Mesendoderm (in vitro differentiated cells): ENCODE measurements at regions not wholly inside any gene's neighbourhood (a gene's known extent, or its start where the extent isn't known, plus 50 kb on each side); places are given as distances from the start of the nearest gene placed in this dataset.

Source experiments
- DNase-seq: peaks from one replicate; pipeline ENCODE4 v3.0.0; 2013
- H2AK5ac ChIP-seq: 2 replicates; pipeline ENCODE4 v1.6.1; 2013; ENCODE audit warnings: low read length, inconsistent platforms
- H2BK120ac ChIP-seq: 2 replicates; pipeline ENCODE4 v1.6.1; 2013; ENCODE audit warnings: low read depth, mild to moderate bottlenecking, low read length, moderate library complexity, mixed read lengths
- H2BK15ac ChIP-seq: replicated peaks from 2 replicates; pipeline ENCODE4 v1.6.1; 2013; ENCODE audit warnings: low read depth, mild to moderate bottlenecking, moderate library complexity
- H2BK5ac ChIP-seq: 2 replicates; pipeline ENCODE4 v1.6.1; 2013; ENCODE audit warnings: low read length, inconsistent platforms
- H3K18ac ChIP-seq: 2 replicates; pipeline ENCODE4 v1.6.1; 2013; ENCODE audit warnings: mild to moderate bottlenecking, low read length, mixed read lengths
- H3K23ac ChIP-seq: one replicate; pipeline ENCODE4 v1.6.1; 2013; ENCODE audit warnings: low read length
- H3K27ac ChIP-seq: 2 replicates; pipeline ENCODE4 v1.5.1; 2013; ENCODE audit warnings: low read depth, mild to moderate bottlenecking, inconsistent platforms, low read length, moderate library complexity
- H3K27me3 ChIP-seq: 2 replicates; pipeline ENCODE4 v1.6.1; 2013; ENCODE audit warnings: low read length, control low read depth, mild to moderate bottlenecking, inconsistent platforms; ENCODE audit not compliant: insufficient read depth, poor library complexity
- H3K36me3 ChIP-seq: 2 replicates; pipeline ENCODE4 v1.6.1; 2013; ENCODE audit warnings: low read length, inconsistent platforms; ENCODE audit not compliant: control insufficient read depth, insufficient read depth
- H3K4ac ChIP-seq: one replicate; pipeline ENCODE4 v1.6.1; 2013; ENCODE audit warnings: low read depth, mild to moderate bottlenecking, low read length, moderate library complexity
- H3K4me1 ChIP-seq: 2 replicates; pipeline ENCODE4 v1.6.1; 2013; ENCODE audit warnings: low read depth, low read length, inconsistent platforms; ENCODE audit not compliant: control insufficient read depth
- H3K4me2 ChIP-seq: 2 replicates; pipeline ENCODE4 v1.6.1; 2013; ENCODE audit warnings: low read length
- H3K4me3 ChIP-seq: 2 replicates; pipeline ENCODE4 v1.5.1; 2013; ENCODE audit warnings: mild to moderate bottlenecking, low read length
- H3K56ac ChIP-seq: one replicate; pipeline ENCODE4 v1.6.1; 2013; ENCODE audit warnings: low read length
- H3K79me1 ChIP-seq: 2 replicates; pipeline ENCODE4 v1.6.1; 2013; ENCODE audit warnings: low read length, inconsistent platforms
- H3K79me2 ChIP-seq: 2 replicates; pipeline ENCODE4 v1.6.1; 2013; ENCODE audit warnings: mild to moderate bottlenecking, low read length; ENCODE audit not compliant: control insufficient read depth, insufficient read depth
- H3K9ac ChIP-seq: 2 replicates; pipeline ENCODE4 v1.6.1; 2013; ENCODE audit warnings: low read length, inconsistent platforms
- H4K5ac ChIP-seq: one replicate; pipeline ENCODE4 v1.6.1; 2013; ENCODE audit warnings: low read length
- H4K8ac ChIP-seq: one replicate; pipeline ENCODE4 v1.6.1; 2013; ENCODE audit warnings: low read depth, mild to moderate bottlenecking, control low read depth, low read length, moderate library complexity
- WGBS: extraction: QIAGEN DNeasy Blood & Tissue Kit; methylation state at CpG from one replicate; pipeline ENCODE4 v1.1.7; 2013; ENCODE audit warnings: low lambda C conversion rate, missing lambda C conversion rate; ENCODE audit not compliant: insufficient coverage; ENCODE audit errors: extremely low coverage; 5-methylcytosine and 5-hydroxymethylcytosine counted together

DNA sequence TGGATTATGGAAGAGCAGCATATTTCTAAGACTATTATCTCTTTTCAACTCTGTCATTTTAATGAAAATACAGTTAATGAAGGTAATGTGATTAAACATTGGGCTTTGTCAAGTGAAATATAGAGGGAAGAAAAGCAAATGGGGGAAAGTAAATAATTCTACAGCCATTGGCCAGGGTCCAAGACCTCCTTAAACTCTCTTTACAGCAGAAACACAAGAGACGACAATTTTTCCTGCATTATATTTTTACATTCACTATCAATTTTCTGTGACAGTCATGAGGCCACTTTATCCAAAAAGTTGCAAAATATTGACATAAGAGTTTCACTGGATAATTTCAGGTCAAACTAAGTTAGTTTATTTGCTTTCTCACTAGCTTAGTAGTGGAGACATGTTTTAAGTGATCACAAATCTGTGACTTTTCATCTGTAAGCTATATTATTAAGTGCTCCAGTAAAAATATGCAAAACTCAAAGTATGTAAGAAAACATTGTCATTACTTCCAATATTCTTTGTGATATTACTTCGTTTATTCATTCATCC, 385.9 kb upstream of the DPH6 start:
- no CpG with 5 or more reads among the region's 2 CpGs for WGBS
- H3K18ac ChIP-seq: no peak overlapping the region
- no peaks in the 10 kb centered on the region for H3K79me2 ChIP-seq
- H2BK5ac ChIP-seq: no peak overlapping the region
- H3K9ac ChIP-seq: no peak overlapping the region
- no peak for DNase-seq
- no peak overlapping the region for H3K4me2 ChIP-seq
- H3K79me1 ChIP-seq: no peaks in the 10 kb centered on the region
- H4K8ac ChIP-seq: no peak overlapping the region
- H2BK120ac ChIP-seq: no peak overlapping the region
- no peak overlapping the region for H3K27ac ChIP-seq
- H3K36me3 ChIP-seq: no peaks in the 10 kb centered on the region
- H2BK15ac ChIP-seq: no peak overlapping the region
- H3K4me3 ChIP-seq: no peak overlapping the region
- H3K23ac ChIP-seq: no peak overlapping the region
- H3K56ac ChIP-seq: no peak overlapping the region
- H3K4me1 ChIP-seq: peaks cover 5% of the 10 kb centered on the region
- H3K27me3 ChIP-seq: no peaks in the 10 kb centered on the region
- no peak overlapping the region for H3K4ac ChIP-seq
- no peak overlapping the region for H4K5ac ChIP-seq
- H2AK5ac ChIP-seq: no peak overlapping the region

DNA sequence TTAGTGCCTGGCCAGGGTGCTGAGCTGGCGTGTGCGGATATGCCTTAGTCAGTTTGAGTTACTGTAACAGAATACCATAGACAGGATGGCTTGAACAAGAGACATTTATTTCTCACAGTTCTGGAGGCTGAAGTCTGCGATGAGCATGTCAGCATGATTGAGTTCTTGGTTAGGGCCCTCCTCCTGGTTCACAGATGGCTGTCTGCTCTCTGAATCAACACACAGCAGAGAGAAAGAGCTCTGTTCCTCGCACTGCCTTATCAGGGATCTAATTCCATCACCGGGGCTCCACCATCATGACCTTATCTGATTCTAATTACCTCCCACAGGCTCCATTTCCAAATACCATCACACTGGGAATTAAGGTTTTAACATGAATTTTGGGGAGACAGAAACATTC, 386.6 kb upstream of the DPH6 start:
- Histone ChIP-seq H3K4me3 (no peak overlapping the region), H3K79me2 (no peaks in the 10 kb centered on the region), H3K27me3 (no peaks in the 10 kb centered on the region), H3K9ac (no peak overlapping the region), H3K36me3 (no peaks in the 10 kb centered on the region), H4K8ac (no peak overlapping the region), H3K56ac (peak overlapping the region; percentile 26), H3K23ac (no peak overlapping the region), H3K79me1 (no peaks in the 10 kb centered on the region), H4K5ac (no peak overlapping the region), H2AK5ac (no peak overlapping the region), H3K18ac (no peak overlapping the region), H2BK5ac (no peak overlapping the region), H2BK15ac (no peak overlapping the region), H2BK120ac (no peak overlapping the region), H3K27ac (no peak overlapping the region), H3K4ac (no peak overlapping the region), H3K4me1 (peaks cover 5% of the 10 kb centered on the region), H3K4me2 (no peak overlapping the region)
- no CpG with 5 or more reads among the region's 5 CpGs for WGBS
- peak; percentile 89 for DNase-seq

DNA sequence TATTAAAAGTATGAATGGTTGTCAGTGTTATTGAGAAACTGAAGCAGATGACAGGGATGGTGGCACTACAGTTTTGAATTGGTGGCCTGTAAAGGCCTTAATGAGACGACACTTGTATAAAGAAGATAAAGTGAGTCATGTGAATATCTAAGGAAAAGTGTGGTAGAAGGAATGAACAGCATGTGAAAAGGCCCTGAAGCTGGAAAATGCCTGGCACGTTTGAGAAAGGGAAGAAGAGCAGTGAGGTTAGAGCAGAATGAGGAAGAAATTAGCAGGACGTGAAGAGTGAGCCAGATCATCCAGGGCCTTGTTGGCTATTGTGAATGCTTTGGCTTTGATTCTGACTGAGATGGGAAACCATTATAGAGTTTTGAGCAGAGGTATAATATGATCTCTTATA, 387.6 kb upstream of the DPH6 start:
- Histone ChIP-seq H3K4me2 (no peak overlapping the region), H3K27ac (no peak overlapping the region), H3K23ac (no peak overlapping the region), H3K27me3 (no peaks in the 10 kb centered on the region), H4K8ac (no peak overlapping the region), H3K56ac (no peak overlapping the region), H3K9ac (no peak overlapping the region), H4K5ac (no peak overlapping the region), H3K18ac (no peak overlapping the region), H3K4ac (peak overlapping the region; percentile 45), H3K79me2 (no peaks in the 10 kb centered on the region), H2BK15ac (no peak overlapping the region), H2AK5ac (no peak overlapping the region), H3K4me3 (no peak overlapping the region), H3K4me1 (peaks cover 5% of the 10 kb centered on the region), H3K79me1 (no peaks in the 10 kb centered on the region), H3K36me3 (no peaks in the 10 kb centered on the region), H2BK120ac (no peak overlapping the region), H2BK5ac (no peak overlapping the region)
- no peak for DNase-seq
- WGBS: no CpG with 5 or more reads among the region's 3 CpGs

DNA sequence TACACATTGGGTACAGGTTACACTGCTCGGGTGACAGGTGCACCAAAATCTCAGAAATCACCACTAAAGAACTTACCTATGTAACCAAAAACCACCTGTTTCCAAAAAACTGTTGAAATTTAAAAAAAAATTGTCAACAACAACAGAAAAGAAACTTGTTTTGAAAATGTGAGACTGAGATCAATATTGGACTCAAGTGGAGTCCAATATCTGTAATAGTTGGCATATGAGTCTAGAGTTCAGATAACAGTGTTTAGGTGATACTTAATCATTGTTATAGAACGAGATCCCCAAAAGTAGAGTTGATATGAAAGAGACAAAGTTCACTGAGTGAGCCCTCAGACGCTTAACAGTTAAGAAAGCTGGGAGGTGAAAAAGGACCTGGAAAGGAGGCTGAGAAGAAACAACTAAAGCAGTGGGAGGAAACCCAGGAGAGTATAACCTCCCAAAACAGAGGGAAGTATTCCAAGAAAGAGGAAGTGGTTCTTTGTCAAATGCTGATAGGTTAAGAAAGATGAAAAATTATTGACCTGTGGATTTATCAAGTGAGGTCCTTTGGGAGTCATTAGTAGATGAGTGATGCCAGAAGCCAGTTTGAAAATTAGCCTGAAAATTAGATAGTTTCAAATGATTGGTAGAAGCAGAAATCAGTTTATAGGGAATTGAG, 388.6 kb upstream of the DPH6 start:
- WGBS: no CpG with 5 or more reads among the region's 3 CpGs
- DNase-seq: no peak
- Histone ChIP-seq H3K4me3 (no peak overlapping the region), H2AK5ac (no peak overlapping the region), H3K56ac (no peak overlapping the region), H3K4ac (no peak overlapping the region), H3K36me3 (no peaks in the 10 kb centered on the region), H3K27me3 (no peaks in the 10 kb centered on the region), H3K4me2 (no peak overlapping the region), H3K23ac (no peak overlapping the region), H3K18ac (no peak overlapping the region), H2BK15ac (no peak overlapping the region), H3K79me2 (no peaks in the 10 kb centered on the region), H3K27ac (no peak overlapping the region), H3K4me1 (peaks cover 5% of the 10 kb centered on the region), H4K8ac (no peak overlapping the region), H3K9ac (no peak overlapping the region), H2BK5ac (no peak overlapping the region), H3K79me1 (no peaks in the 10 kb centered on the region), H2BK120ac (no peak overlapping the region), H4K5ac (no peak overlapping the region)

GRCh38 chr15:35936284-35936683, 390.3 kb upstream of the DPH6 start:
- Histone ChIP-seq H3K23ac (no peak overlapping the region), H2BK5ac (no peak overlapping the region), H4K5ac (no peak overlapping the region), H3K18ac (no peak overlapping the region), H2AK5ac (no peak overlapping the region), H3K27ac (no peak overlapping the region), H3K79me1 (no peaks in the 10 kb centered on the region), H2BK15ac (no peak overlapping the region), H4K8ac (no peak overlapping the region), H3K27me3 (no peaks in the 10 kb centered on the region), H3K4me1 (peaks cover 5% of the 10 kb centered on the region), H3K56ac (no peak overlapping the region), H3K4ac (no peak overlapping the region), H3K4me2 (no peak overlapping the region), H3K4me3 (no peak overlapping the region), H3K9ac (no peak overlapping the region), H2BK120ac (no peak overlapping the region), H3K36me3 (no peaks in the 10 kb centered on the region), H3K79me2 (no peaks in the 10 kb centered on the region)
- WGBS: no CpG with 5 or more reads among the region's 2 CpGs
- no peak for DNase-seq

DNA sequence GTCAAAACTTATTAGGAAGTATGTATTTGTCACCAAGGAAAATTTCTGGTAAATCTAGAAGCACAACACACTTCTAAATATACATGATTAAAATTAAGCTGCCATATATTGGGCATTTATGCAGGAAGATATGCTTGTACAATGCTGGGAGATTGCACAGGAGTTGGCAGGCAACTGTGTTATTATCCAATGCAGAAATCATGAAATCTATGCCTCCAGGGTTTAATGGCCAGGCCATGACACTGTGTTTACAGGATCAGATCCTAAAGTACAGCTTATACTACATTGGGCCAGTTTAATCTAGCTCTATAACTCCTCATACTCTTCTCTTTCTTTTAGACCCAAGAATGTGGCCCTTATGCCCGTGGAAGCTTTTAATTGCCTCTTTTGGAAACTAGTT, 391.4 kb upstream of the DPH6 start:
- Histone ChIP-seq H3K23ac (no peak overlapping the region), H2BK15ac (no peak overlapping the region), H2BK120ac (no peak overlapping the region), H3K79me1 (no peaks in the 10 kb centered on the region), H3K4ac (no peak overlapping the region), H3K9ac (no peak overlapping the region), H3K56ac (no peak overlapping the region), H2BK5ac (no peak overlapping the region), H3K79me2 (no peaks in the 10 kb centered on the region), H4K5ac (no peak overlapping the region), H3K36me3 (no peaks in the 10 kb centered on the region), H3K4me3 (no peak overlapping the region), H3K4me2 (no peak overlapping the region), H2AK5ac (no peak overlapping the region), H3K18ac (no peak overlapping the region), H3K27me3 (no peaks in the 10 kb centered on the region), H3K27ac (no peak overlapping the region), H4K8ac (no peak overlapping the region), H3K4me1 (peaks cover 2% of the 10 kb centered on the region)
- no CpG with 5 or more reads among the region's 1 CpG for WGBS
- DNase-seq: no peak
